HG03135 (cell line): ENCODE measurements at regions not wholly inside any gene's neighbourhood (a gene's known extent, or its start where the extent isn't known, plus 50 kb on each side); places are given as distances from the start of the nearest gene placed in this dataset.
"Not testable (repeated sequence)": the region's sequence is repeated elsewhere in the genome, so short reads cannot be mapped to it uniquely, and the experiment has no call there.

Source experiments
- ATAC-seq: cut with Tn5 transposase; IDR thresholded peaks from one replicate; pipeline ENCODE4 v1.9.1; 2021; ENCODE audit warnings: mild to moderate bottlenecking, moderate library complexity; ENCODE audit not compliant: unreplicated experiment

- no peak for ATAC-seq
These were observed 369.1 kb upstream of the SLITRK5 start for GRCh38 chr13:87302034-87302433.

- no peak for ATAC-seq
These were observed 368.2 kb upstream of the SLITRK5 start for GRCh38 chr13:87302931-87303330.

GRCh38 chr13:87311165-87311564 lies 360.0 kb upstream of the SLITRK5 start:
- ATAC-seq: no peak

GRCh38 chr13:87314822-87315221 lies 356.3 kb upstream of the SLITRK5 start:
- no peak for ATAC-seq

GRCh38 chr13:87322386-87322785 lies 348.8 kb upstream of the SLITRK5 start:
- ATAC-seq: no peak

GRCh38 chr13:87324558-87324957 lies 346.6 kb upstream of the SLITRK5 start:
- no peak for ATAC-seq

GRCh38 chr13:87331178-87331577 lies 340.0 kb upstream of the SLITRK5 start:
- ATAC-seq: no peak

- no peak for ATAC-seq
These were observed 337.6 kb upstream of the SLITRK5 start for GRCh38 chr13:87333599-87333998.

GRCh38 chr13:87334176-87334575 lies 337.0 kb upstream of the SLITRK5 start:
- no peak for ATAC-seq

GRCh38 chr13:87336346-87336889 lies 334.8 kb upstream of the SLITRK5 start:
- ATAC-seq: not testable (repeated sequence)

- no peak for ATAC-seq
These were observed 327.0 kb upstream of the SLITRK5 start for GRCh38 chr13:87344176-87344575.

GRCh38 chr13:87355451-87355850 lies 315.7 kb upstream of the SLITRK5 start:
- no peak for ATAC-seq

GRCh38 chr13:87356314-87356713 lies 314.9 kb upstream of the SLITRK5 start:
- no peak for ATAC-seq

GRCh38 chr13:87358319-87358718 lies 312.9 kb upstream of the SLITRK5 start:
- ATAC-seq: no peak

GRCh38 chr13:87361216-87361615 lies 310.0 kb upstream of the SLITRK5 start:
- ATAC-seq: no peak

- ATAC-seq: no peak
These were observed 302.5 kb upstream of the SLITRK5 start for GRCh38 chr13:87368639-87369038.

- no peak for ATAC-seq
These were observed 295.1 kb upstream of the SLITRK5 start for GRCh38 chr13:87376081-87376480.

- ATAC-seq: no peak
These were observed 287.1 kb upstream of the SLITRK5 start for GRCh38 chr13:87384099-87384498.

- ATAC-seq: no peak
These were observed 277.8 kb upstream of the SLITRK5 start for GRCh38 chr13:87393358-87393757.

GRCh38 chr13:87398047-87398446 lies 273.1 kb upstream of the SLITRK5 start:
- ATAC-seq: no peak

GRCh38 chr13:87403748-87404432 lies 267.3 kb upstream of the SLITRK5 start:
- no peak for ATAC-seq

- ATAC-seq: no peak
These were observed 244.4 kb upstream of the SLITRK5 start for GRCh38 chr13:87426742-87427141.

GRCh38 chr13:87444135-87444534 lies 227.0 kb upstream of the SLITRK5 start:
- ATAC-seq: peak; percentile 57
